CD4-positive, alpha-beta T cell treated with Interleukin-6 at 100 ng/mL for 8 hours (primary cell): ENCODE measurements at regions not wholly inside any gene's neighbourhood (a gene's known extent, or its start where the extent isn't known, plus 50 kb on each side); places are given as distances from the start of the nearest gene placed in this dataset.

Experiments used
- DNase-seq: peaks from one replicate; pipeline ENCODE4 v3.0.0-alpha.2; 2020; ENCODE audit warnings: mixed read lengths, low spot score

DNA sequence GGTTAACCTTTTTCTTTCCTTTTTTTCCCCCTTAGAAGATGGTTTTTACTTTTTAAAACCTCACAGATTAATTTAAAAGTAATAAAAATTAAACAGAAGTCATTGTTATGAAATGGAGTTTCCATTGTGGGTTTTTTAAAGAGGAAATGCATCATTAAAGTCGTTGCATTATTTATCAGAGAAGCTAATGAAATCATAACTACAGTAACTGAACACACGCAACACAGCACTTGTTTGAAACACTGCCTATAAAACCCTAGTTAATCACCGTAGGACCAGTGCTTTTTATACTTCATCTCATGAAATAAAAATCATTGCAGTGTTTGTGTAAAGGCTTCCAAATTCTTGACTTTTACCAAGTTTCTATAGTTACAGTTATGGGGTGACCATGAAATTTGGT is 82.4 kb upstream of the NTRK2 start:
- DNase-seq = no peak

DNA sequence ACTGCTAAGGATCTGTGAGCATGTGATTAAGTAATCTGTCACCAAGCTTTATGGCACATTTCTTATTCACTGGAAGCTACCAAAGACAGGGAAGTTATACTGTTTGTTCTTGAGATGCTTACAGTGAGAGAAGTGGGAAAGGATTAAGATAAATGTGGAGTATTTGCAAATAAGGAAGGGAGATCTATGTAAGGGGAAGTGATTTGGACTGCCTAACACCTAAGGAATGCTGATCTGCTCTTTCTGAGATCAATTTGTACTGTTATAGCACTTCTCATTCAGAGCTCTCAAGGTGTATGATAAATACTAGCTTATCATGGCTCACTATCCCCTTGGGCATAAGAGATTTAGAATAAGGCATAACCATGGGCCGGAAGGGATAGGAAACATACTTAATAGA is 80.0 kb upstream of the NTRK2 start:
- DNase-seq = no peak

- DNase-seq = no peak
Measured at GRCh38 chr9:84590706-84591105, 78.8 kb upstream of the NTRK2 start.

DNA sequence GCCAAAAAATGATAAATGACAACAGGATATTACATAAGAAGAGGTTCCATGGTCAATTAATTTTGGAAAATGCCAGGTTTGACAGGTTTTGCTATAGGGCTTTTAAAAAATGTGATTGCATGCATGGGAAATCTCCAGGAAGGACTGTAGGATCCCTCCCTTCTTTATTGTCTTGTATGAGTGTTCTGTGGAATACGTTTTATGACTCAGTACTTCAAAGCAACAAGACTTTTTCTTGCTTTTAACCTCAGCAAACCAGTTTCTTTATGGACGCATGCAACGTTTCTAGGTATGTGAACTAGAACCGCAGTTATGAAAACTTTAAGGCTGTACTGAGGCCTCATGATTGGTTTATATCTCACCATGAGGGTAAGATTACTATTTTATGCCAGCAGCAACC is 76.6 kb upstream of the NTRK2 start:
- no peak for DNase-seq

DNA sequence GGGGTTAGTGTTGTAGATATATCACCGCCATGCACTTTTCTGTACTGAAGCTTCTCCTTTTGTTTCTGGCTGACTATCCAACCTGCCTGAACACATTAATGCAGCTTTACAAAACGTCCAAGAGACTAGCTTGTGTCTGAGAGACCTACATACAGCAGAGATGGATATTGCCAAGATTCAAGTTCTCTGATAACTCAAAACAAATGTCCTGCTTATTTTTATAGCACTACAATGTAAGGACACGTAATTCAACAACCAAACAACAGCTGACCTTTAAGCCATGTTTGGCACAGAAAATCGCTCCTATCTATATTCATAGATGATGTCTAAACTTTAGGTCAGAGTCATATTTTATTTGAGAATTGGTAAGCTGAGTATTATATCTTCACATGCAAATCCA is 76.2 kb upstream of the NTRK2 start:
- DNase-seq = no peak

GRCh38 chr9:84597131-84597530 is 72.4 kb upstream of the NTRK2 start:
- no peak for DNase-seq

GRCh38 chr9:84598921-84599636 is 70.5 kb upstream of the NTRK2 start:
- no peak for DNase-seq

DNA sequence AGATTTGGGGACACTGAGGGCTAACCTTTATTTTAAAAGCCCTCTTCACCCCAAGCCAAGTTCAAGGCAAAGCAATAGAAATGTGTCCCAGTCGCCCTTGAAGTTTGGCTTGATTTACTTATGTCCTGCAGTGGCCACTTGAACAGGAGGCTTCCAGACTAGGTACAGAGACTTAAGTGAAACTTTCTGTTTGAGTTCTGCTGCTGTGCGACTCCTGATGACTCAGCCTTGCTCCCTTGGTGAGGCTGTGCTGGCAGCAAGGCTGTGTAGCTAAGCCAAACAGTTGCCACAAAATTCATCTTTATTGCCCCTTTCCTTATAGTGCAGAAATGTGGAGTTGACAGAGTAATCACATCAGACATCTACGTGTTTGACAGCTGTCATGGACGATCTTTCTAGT is 68.8 kb upstream of the NTRK2 start:
- no peak for DNase-seq

DNA sequence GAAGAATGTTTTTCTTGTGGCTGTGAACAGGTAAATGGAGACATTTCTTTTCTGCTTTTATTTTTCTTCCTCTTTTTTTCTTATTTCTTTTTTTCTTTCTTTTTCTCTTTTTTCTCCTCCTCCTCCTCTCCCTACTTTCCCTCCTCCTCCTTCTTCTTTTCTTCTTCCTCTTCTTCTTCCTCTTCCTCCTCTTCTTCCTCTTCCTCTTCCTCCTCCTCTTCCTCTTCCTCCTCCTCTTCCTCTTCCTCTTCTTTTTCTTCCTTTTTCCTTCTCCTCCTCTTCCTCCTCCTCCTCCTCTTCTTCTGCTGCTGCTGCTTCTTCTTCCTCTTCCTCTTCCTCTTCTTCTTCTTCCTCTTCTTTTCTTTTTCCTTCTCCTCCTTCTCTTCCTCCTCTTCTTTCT is 65.3 kb upstream of the NTRK2 start:
- no peak for DNase-seq

DNA sequence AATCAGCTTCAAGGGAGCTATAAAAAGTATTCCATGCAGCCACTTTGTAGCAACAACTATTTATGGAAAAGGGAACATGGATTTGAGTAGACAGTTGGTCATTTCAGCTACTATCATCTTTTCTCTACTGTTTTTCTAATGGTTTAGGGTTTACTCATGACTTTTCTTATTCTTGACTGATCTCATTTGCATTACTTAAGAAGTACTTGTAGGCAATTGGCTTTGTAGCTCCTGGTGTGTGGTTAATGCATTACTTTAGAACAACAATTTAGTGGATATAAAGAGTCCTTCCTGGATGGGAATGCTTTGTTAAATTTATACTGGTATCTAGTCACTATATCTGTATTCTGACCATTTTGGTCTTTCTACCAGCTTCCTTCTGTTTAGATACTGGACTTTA is 59.8 kb upstream of the NTRK2 start:
- DNase-seq = no peak

GRCh38 chr9:84613431-84613830 is 56.1 kb upstream of the NTRK2 start:
- no peak for DNase-seq

DNA sequence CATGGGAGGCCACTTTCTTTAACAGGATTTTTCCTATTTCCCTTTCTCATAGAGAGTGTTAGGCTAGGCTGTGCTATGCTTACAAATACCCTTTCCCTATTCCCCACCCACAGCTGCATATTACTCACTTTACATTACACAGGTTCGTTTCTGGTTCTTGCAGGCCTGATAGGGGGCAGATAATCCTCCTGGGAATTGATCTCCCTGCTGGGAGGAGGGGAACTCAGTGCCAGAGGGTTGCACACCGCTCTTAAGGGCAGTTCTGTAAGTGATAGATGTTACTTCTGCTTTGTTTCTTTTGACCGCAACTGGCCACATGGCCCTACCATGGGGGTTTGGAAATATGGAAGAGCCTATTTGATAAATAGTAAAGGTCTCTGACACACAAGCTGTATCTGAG is 54.0 kb upstream of the NTRK2 start:
- DNase-seq = no peak

- DNase-seq = no peak
Measured at GRCh38 chr9:84617411-84618029, 52.0 kb upstream of the NTRK2 start.
